ENCODE measurements at regions not wholly inside any gene's neighbourhood (a gene's known extent, or its start where the extent isn't known, plus 50 kb on each side); places are given as distances from the start of the nearest gene placed in this dataset.

DNA sequence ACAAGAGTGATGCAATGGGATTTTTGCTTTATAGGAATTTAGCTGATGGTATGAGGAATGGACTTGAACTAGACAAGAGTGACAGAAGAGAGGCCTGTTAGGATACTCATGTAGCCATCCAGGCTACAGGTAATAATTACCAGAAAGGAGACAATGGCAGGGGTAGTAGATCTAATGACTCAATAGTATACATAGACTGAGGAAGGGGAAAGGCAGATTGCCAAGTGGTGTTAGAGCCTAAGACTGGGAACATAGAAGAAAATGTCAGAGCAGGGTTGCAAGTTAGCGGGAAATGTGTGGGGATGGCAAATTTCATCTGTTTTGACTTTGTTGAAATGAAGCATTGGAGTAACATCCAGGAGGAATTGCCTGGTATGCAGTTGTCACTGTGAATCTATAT is 295.6 kb downstream of the UTRN start:
- DNase-seq (ENCODE audit: low spot score), result no peak

DNA sequence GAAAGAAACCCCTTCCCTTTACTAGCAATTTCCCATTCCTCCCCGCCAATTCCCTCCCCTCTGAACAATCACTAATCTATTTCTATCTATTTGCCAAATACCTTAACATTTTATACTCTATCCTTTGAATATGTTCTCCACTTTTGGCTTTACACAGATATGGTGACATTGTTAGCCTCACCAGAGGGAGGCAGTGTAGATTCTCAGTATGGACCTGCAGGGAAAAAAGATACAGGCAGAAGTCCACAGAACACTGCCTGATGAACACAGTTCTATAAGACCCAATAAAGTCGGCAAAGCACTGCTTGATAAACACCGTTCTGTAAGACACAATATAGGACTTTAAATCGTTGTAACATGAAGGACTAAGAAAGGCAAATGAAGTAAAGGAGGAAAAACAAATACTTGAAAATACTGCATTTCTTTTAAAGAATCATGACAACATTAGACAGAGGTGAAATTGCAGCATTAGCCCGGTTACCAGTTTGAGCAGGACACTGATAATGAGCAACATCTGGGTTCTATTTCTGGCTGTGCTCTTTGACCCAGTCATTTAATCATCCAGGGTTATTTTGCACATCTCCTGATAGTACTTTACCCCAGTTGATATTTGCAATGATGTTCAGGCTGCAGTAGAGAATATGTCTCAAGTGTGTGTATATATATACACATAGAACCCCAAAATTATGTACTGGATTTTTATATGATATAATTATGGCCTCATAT is 296.8 kb downstream of the UTRN start:
- peak; percentile 4 for DNase-seq (ENCODE audit: low spot score)

DNA sequence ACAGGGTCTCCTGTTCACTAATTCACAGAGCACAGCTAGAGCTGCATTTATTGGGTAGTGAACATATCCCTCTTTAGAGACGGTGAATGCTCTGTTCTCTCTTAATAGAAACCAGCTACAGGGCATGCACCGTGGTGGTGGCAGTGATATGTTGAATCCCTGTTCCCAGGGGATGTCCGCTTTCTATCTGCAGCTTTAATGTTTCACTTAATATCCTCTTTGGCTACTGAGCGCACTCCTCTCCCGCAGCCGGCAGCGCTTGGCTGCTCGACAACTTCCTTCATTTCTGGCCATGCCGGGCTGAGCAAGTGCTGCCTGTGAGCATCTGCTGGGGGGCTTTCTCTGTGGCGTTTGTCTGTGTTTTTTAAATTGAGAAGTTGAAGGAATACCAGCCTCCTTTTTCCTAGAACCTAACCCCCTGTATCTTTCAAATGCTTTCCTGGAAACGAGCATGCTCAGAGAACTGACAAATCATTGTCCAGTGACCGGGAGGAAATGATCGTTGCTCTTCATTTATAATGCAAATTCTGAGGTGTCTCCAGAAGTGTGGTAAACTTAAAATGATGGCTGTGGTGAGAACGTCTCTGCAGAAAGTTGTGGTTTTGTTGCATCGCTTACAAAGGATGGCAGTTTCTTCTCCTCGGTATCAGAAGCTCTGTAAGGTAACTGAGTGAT is 297.9 kb downstream of the UTRN start:
- DNase-seq (ENCODE audit: low spot score), result peak; percentile 13

- no peak for DNase-seq (ENCODE audit: low spot score)
Observed at GRCh38 chr6:144583614-144583954, 298.4 kb downstream of the UTRN start.

DNA sequence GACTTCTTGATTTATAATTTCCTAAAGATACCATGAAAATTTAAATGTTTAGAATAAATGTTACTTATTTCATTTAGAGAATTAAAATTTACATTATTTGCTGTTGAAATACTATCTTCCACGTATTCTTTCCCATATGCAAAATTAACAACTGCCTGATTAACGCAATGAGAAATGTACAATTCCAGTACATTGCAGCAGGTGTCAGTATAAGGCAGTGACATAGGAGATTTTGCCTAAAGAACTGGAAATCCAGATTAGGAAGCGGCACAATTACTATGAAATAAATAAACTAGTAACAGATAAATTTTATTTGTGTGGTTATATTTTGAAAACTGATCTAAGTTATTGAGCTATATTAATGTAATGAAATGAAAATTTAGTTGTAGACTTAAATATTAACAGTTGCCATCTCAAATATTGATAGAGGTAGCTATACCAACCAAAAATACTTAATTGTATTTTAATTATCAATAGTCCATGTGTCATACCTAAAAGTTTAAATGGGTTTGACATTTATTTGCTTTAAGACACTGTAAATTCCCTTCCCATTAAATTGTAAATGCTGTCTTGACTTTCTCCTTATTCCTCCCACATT is 300.2 kb downstream of the UTRN start:
- peak; percentile 6 for DNase-seq (ENCODE audit: low spot score)

DNA sequence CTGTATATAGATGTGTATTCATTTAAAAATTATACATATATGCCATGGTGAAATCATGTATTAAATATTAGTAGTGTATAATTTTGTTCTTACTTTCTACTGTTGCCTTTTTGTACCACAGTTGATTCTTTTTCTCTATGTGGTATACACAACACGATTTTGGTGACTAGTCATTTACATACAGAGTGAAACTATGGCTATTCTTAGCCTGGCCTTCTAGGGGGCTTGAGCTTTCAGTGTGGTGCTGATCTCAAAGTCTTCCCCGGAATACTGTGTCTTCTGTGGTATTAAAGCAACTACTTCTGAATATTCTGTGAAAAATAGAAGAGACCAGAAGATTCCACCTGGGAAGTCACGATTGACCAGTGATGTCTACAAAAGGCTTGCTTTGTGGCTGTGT is 301.9 kb downstream of the UTRN start:
- DNase-seq (ENCODE audit: low spot score), result no peak

DNA sequence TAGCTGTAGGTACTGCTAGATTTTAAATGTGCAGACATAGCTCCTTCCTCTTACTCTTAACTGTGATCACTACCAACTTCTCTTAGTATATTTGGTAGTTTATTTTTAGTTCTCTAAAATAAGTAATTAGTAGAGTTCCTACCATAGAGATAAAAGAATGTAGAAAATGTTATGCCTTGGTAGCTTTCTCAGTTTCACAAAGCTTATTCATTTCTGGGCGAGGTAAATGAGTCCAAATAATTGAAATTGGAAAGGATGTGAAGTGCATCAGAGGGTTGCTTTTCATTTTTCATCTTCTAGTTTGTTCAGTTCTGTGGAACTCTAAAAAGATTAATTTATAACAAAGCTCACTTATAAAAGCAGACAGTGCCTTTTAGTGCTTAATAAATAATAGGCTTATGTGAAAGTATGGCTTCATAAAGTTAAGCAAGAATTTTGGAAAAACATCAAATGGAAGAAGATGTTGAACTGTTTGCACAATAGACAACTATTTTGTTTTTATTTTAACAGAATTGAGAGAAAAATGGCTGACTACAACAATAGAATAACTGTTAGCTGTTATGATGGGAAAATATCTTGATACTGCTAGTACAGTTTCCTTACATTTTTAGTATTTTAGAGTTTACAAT is 303.7 kb downstream of the UTRN start:
- no peak for DNase-seq (ENCODE audit: low spot score)

DNA sequence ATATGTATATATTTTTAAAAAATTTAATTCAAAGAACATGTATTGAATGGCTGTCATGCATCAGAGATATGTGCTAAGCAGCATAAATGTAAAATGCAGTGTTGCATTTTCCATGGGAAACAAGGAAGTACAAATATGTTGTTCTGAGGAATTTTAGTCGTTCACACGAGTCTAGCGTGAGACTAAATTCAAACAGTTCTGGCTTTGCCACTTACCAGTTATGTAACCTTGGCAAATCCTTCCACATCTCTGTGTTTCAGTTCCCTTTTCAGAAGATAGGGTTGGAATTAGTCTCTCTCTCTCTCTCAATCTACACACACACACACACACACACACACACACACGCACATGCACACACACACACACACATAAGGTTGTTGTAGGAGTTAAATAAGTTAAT is 305.4 kb downstream of the UTRN start:
- no peak for DNase-seq (ENCODE audit: low spot score)

DNA sequence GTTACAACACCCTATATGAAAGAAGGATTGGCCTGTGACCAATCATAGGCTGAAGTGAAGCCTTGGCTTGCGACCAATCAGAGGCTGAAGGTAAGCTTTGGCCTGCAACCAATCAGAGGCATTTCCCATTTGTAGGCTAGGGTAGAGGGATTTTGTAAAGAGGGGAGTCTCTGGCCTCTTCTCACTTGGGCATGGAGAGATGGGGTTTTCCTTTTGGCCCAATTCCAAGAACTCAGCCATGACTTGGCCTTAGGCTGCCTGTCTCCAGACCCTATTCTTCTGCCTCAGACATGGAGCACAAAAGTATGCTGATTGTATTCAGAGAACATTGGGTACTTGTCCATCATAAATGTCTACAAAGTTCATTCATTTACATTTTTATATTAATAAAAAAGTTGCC is 308.3 kb downstream of the UTRN start:
- DNase-seq (ENCODE audit: low spot score), result no peak

- no peak for DNase-seq (ENCODE audit: low spot score)
Observed at GRCh38 chr6:144594585-144594984, 309.4 kb downstream of the UTRN start.

GRCh38 chr6:144595266-144595665 is 310.1 kb downstream of the UTRN start:
- no peak for DNase-seq (ENCODE audit: low spot score)

- no peak for DNase-seq (ENCODE audit: low spot score)
Observed at GRCh38 chr6:144597511-144597910, 312.4 kb downstream of the UTRN start.

DNA sequence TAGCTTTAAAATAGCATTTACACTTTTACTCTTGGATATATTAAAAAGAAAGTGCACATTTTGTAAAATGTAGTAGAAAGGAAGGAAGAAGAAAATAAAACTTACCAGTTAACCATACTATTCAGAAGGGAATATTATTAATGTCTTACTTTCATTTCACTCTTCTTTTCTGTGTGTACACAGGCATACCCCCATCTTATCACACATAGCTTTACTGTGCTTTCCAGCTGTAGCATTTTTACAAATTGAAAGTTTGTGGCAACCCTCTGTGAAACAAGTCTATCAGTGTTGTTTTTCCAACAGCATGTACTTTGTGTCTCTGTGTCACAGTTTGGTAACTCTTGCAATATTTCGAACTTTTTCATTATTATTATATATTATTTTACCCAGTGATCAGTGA is 314.5 kb downstream of the UTRN start:
- DNase-seq (ENCODE audit: low spot score), result no peak

DNA sequence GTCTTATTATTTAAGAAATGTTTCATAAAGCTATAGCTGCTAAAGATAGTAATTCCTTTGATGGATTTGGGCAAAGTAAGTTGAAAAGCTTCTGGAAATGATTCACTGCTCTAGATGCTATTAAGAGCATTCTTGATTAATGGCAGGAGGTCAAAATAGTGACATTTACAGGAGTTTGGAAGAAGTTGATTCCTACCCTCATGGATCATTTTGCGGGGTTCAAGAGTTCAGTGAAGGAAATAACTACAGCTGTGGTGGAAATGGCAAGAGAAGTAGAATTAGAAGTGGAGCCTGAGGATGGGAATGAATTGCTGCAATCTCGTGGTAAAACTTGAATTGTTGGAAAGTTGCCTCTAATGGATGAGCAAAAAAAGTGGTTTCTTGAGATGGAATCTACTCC is 316.1 kb downstream of the UTRN start:
- no peak for DNase-seq (ENCODE audit: low spot score)

DNA sequence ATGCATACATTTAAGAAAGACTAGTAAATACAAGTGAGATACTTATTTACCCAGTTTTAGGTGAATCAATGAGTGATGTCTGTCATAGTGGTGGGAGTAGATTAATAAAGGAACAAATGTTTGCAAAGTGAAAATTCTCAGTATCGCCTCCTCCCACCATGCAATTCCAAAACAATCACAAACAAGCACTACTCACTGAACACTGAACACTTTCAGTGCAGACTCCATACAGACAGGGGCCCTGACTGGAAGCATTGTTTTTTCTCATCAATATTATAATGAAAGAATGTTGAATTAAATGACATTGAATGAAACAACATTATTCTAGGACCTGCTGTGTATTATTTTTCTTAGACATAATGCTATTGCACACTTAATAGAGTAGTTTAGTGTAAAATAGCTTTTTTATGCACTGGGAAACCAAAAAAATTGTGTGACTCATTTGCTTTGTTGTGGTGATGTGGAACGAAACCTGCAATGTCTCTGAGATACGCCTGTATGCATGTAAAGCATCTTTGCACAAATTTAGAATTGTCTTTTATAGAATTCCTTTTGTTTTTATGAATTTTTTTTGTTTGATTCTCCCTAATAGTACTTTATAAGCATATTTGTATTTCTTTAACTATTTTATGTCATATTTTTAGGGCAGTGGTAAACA is 317.5 kb downstream of the UTRN start:
- DNase-seq (ENCODE audit: low spot score), result no peak

GRCh38 chr6:144606083-144606482 is 320.9 kb downstream of the UTRN start:
- no peak for DNase-seq (ENCODE audit: low spot score)

GRCh38 chr6:144607998-144608735 is 323.0 kb downstream of the UTRN start:
- no peak for DNase-seq (ENCODE audit: low spot score)

DNA sequence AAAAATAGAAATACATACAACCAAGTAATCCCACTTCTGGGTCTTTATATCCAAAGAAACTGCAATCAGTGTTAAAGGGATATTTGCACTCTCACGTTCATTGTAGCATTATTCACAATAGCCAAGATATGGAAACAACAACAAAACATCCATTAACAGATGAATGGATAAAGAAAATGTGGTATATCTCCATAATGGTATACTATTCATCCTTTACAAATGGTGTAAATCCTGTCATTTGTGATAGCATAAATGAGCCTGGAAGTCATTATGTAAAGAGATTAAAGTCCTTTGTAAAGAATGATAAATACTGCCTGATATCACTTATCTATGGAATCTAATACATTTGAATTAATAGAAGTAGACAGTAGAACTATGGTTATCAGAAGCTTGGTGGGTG is 327.7 kb downstream of the UTRN start:
- DNase-seq (ENCODE audit: low spot score), result no peak

GRCh38 chr6:144613859-144614258 is 328.7 kb downstream of the UTRN start:
- no peak for DNase-seq (ENCODE audit: low spot score)

DNA sequence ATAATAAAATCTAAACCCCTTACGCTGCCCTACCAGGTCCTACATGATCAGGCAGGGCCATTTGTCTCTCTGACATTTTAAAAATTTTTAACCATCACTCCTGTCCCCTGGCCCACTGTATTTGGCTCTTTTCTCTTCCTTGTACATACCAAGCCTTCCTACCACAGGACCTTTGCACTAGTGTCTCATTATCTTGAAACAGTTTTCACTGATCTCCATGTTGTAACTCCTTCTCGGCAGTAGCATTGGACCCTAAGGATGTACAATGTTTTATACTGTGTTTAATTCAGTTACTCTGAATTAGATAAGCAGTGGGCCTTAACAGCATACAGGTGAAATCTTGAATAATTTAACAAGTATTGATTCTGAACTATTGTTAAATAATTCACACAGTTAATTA is 330.7 kb downstream of the UTRN start:
- no peak for DNase-seq (ENCODE audit: low spot score)

GRCh38 chr6:144617191-144617590 is 332.1 kb downstream of the UTRN start:
- no peak for DNase-seq (ENCODE audit: low spot score)

DNA sequence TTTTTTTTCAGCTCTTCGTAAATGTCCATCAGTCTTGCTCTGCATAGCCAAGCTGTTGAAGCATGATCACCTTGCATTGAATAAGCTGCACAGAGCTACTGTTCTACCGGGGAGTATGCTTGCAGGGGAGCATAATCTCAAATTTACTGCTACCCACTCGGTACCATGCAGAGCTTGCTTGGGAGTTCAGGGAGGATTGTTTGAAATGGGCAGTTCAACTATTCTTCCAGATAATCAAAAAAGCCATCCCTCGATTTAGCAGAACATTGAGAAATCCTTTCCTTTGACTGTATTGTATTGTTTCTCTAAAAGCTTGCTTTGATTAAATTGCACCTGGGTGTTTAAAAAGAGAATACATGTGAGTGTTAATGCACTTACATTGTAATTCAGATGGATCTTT is 332.6 kb downstream of the UTRN start:
- no peak for DNase-seq (ENCODE audit: low spot score)

All from germinal center (tissue), 1 donor.